HG03159 (cell line): ENCODE measurements at regions not wholly inside any gene's neighbourhood (a gene's known extent, or its start where the extent isn't known, plus 50 kb on each side); places are given as distances from the start of the nearest gene placed in this dataset.

ENCODE experiments used
- ATAC-seq: cut with Tn5 transposase; IDR thresholded peaks from one replicate; pipeline ENCODE4 v1.9.1; 2021; ENCODE audit warnings: mild to moderate bottlenecking, moderate library complexity; ENCODE audit not compliant: unreplicated experiment

DNA sequence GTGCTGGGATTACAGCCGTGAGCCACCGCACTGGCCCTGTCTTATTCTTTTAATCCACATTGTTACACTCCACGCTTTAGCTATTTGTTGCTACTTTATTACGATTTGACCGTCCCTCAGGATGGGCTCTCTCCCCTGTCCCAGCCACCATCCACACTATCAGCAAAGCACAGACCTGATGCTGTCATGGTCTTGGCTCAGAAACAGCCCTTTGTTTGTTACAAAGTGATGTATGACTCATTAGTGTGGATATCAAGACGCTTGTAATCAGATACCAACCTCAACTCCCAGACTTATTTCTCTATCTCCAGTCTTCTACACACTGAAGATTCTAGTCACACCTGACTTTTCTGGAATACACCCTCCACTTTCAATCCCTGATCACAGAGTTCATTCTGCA is 84.6 kb upstream of the FREM2 start:
- no peak for ATAC-seq

DNA sequence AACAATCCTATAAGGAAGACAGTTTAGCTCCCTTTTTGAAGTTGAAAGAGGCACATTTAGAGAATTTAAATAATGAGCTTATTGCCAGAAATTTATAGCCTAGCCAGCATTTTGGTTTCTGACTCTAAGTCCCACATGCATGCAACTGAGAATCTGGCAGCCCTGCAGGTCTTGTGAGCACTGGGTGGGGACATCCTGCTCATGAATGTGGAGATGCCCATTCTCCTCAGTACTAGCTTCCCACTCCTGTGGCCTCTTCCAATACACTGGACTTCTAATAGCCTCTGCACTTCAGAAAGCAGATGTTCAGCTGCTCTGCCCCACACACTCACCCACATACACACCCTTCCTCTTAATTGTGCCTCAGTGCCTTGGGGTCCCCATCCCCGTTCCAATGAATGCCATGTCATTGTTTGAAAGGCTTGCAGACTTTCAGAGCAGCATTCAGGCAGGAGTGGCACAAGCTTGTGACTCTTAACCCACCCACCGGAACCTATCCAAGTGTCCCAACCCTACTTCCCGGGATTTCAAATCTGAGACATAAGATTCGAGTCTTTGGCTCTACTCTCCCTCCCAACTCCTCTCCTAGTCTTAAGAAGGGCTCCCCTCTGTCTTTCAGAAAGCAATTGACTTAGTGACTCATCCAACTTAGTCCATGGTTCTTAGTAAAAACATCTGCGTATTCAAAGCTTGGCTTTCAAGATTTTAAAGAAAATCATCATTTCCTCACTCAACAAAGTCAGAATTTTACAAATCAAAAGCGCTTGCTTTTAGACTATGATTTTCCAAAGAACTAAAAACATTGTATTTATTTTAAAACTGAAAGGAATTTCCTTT is 80.0 kb upstream of the FREM2 start:
- ATAC-seq: no peak

DNA sequence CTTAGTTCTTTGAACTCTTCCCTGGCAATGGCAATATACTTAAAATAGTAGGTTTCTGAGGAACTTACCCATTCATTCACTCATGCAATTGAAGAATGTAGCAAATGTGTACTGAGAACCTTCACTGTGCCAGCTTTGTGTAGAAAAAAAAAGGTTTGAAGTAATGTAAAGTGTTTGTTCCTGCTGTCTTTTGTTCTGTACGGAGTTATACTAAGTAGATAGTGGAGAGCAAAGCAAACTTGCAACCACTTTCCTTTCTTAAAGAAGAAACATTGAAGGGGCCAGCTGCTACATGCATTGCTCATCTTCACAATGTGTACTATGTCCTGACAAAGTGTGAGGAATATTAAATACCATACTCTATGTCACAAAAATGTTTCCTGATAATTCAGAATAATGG is 68.9 kb upstream of the FREM2 start:
- ATAC-seq: no peak

GRCh38 chr13:38618336-38618735 is 68.5 kb upstream of the FREM2 start:
- no peak for ATAC-seq

GRCh38 chr13:38618881-38619280 is 68.0 kb upstream of the FREM2 start:
- no peak for ATAC-seq

DNA sequence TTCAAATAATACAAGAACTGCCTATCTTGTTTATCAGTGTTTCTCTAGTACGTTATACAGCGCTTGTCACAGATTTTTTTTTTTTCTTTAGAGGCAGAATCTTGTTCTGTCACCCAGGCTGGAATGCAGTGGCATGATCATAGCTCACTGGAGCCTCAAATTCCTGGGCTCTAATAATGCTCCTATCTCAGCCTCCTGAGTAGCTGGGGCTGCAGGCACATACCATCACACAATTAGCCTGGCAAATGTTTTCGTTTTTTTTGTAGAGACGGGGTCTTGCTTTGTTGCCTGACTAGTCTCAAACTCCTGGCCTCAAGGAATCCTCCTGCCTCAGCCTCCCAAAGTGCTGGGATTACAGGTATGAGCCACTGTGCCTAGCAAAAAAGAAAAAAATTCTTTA is 66.0 kb upstream of the FREM2 start:
- no peak for ATAC-seq

- ATAC-seq: no peak
Measured at GRCh38 chr13:38624822-38625221, 62.1 kb upstream of the FREM2 start.

DNA sequence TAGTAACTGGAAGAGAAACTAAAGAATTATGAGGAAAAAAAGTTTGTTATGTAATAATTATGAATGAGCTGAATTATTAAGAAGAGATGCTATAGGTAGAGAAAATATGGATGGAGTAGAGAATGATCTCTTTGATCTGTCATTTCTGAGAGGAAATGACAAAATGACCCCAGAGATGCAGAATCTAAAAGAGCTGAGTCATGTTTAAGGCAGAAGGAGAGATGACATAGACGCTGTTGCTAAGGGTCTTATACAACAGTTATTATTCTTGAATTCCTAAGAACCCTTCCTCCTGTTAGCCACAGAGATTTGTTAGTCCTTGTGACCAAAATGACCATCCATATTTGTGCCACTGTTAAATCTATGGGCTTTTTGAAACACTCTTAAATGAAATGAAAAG is 58.3 kb upstream of the FREM2 start:
- no peak for ATAC-seq

DNA sequence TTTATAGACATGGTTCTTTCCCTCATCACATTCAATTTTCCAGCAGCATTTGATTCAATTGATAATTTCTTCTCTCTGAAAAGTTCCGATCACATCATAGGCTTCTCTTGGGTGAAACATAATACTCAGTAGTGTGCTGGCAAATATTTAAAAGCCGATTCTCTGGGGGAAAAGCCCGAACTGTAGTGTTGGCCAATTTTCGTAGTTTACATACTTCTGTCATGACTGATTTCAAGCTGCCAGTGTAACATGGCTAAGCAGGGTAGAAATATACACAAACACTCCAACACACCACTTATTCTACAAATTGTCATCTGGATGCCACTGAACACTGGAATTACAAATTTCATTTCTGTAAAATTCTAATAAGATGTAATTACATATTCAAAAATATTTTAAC is 56.1 kb upstream of the FREM2 start:
- ATAC-seq: no peak

DNA sequence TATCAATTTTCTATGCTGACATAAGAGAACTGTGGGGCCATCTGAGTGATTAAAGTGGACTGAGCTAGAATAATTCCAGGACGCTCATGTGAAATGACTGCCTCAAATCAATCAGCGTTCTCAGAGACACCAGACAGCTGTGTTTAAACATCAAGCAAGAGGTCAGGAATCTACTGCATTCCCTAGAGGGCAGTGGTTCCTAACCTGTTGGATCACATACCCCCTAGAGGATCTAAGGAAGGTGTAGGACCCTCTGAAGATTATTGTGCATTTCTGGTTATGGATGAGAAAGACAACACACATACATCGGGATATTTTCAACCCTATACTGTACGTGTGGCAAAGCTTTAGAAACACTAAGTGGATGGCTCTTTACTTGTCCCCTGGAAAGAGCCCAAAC is 51.8 kb upstream of the FREM2 start:
- ATAC-seq: no peak

DNA sequence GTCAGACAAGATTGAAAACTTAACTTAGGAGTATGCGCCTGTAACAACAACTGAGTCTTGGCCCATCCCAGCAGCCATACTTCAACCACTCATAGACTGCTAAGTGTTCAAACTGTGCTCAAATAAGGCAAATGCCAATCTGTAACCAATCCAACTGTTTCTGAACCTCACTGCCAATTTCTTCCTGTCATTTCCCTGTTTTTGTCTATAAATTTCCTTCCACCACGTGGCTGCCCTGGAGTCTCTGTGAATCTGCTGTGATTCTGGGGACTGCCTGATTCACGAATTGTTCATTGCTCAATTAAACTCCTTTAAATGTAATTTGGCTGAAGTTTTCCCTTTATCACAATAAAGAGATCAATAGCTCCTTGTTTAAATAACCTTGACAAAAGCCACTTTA is 50.8 kb upstream of the FREM2 start:
- no peak for ATAC-seq

- ATAC-seq: no peak
Measured at GRCh38 chr13:38636761-38637160, 50.1 kb upstream of the FREM2 start.
